Neuronal stem cell (in vitro differentiated cells): ENCODE measurements at regions not wholly inside any gene's neighbourhood (a gene's known extent, or its start where the extent isn't known, plus 50 kb on each side); places are given as distances from the start of the nearest gene placed in this dataset.
"Not testable (repeated sequence)": the region's sequence is repeated elsewhere in the genome, so short reads cannot be mapped to it uniquely, and the experiment has no call there.

Experiments
- DNase-seq: peaks from one replicate; pipeline ENCODE4 v3.0.0-alpha.2; 2013; ENCODE audit warnings: low spot score
- H2AFZ ChIP-seq: one replicate; pipeline ENCODE4 v1.6.1; 2013; ENCODE audit warnings: mild to moderate bottlenecking, low read length, inconsistent platforms
- H2AK5ac ChIP-seq: 2 replicates; pipeline ENCODE4 v1.6.1; 2013; ENCODE audit warnings: low read depth, mild to moderate bottlenecking, inconsistent platforms, low read length, moderate library complexity, mixed read lengths
- H2BK120ac ChIP-seq: 2 replicates; pipeline ENCODE4 v1.6.1; 2013; ENCODE audit warnings: low read depth, mild to moderate bottlenecking, inconsistent platforms, low read length, moderate library complexity, mixed read lengths
- H2BK12ac ChIP-seq: one replicate; pipeline ENCODE4 v1.6.1; 2013; ENCODE audit warnings: low read length, inconsistent platforms
- H2BK15ac ChIP-seq: 2 replicates; pipeline ENCODE4 v1.6.1; 2013; ENCODE audit warnings: mild to moderate bottlenecking, low read length, inconsistent platforms, mixed read lengths
- H2BK5ac ChIP-seq: one replicate; pipeline ENCODE4 v1.6.1; 2013; ENCODE audit warnings: inconsistent platforms, mild to moderate bottlenecking, low read length, moderate library complexity
- H3K14ac ChIP-seq: one replicate; pipeline ENCODE4 v1.6.1; 2013; ENCODE audit warnings: low read length, inconsistent platforms
- H3K18ac ChIP-seq: 2 replicates; pipeline ENCODE4 v1.6.1; 2013; ENCODE audit warnings: low read length, inconsistent platforms
- H3K23ac ChIP-seq: 2 replicates; pipeline ENCODE4 v1.6.1; 2013; ENCODE audit warnings: low read depth, mild to moderate bottlenecking, mixed read lengths, low read length, inconsistent platforms; ENCODE audit not compliant: poor library complexity
- H3K27ac ChIP-seq: replicated peaks from 3 replicates; pipeline ENCODE4 v1.5.1; 2013; ENCODE audit warnings: low read length, inconsistent platforms
- H3K27me3 ChIP-seq, 3 experiments: 2 replicates each; pipeline ENCODE4 v1.6.1; 2013; ENCODE audit warnings: low read length in 3 of 3, mild to moderate bottlenecking in 2 of 3, inconsistent platforms in 1 of 3, low read depth in 1 of 3, mixed read lengths in 1 of 3, moderate library complexity in 1 of 3; ENCODE audit not compliant: control insufficient read depth in 3 of 3, insufficient read depth in 3 of 3
- H3K36me3 ChIP-seq, 2 donors: replicated peaks in 1 of 2; 2 replicates each; pipeline ENCODE4 v1.6.1; 2013; ENCODE audit warnings: low read length in 2 of 2; ENCODE audit not compliant: control insufficient read depth in 2 of 2, insufficient read depth in 2 of 2
- H3K4ac ChIP-seq: 2 replicates; pipeline ENCODE4 v1.6.1; 2013; ENCODE audit warnings: inconsistent platforms, mild to moderate bottlenecking, low read length, moderate library complexity
- H3K4me1 ChIP-seq, 2 donors: 1 replicate in 1 of 2; 2 replicates in 1 of 2; pipeline ENCODE4 v1.6.1; 2013; ENCODE audit warnings: low read length in 2 of 2, low read depth in 1 of 2; ENCODE audit not compliant: control insufficient read depth in 2 of 2, insufficient read depth in 1 of 2
- H3K4me2 ChIP-seq: one replicate; pipeline ENCODE4 v1.6.1; 2013; ENCODE audit warnings: mild to moderate bottlenecking, low read length, inconsistent platforms; ENCODE audit not compliant: insufficient read depth, poor library complexity, severe bottlenecking
- H3K4me3 ChIP-seq, 2 donors: 2 replicates each; pipeline ENCODE4 v1.5.1; 2013; ENCODE audit warnings: low read length in 2 of 2, mild to moderate bottlenecking in 2 of 2, inconsistent platforms in 1 of 2, moderate library complexity in 1 of 2
- H3K79me1 ChIP-seq: one replicate; pipeline ENCODE4 v1.6.1; 2013; ENCODE audit warnings: low read depth, mild to moderate bottlenecking, inconsistent platforms, low read length, moderate library complexity
- H3K9ac ChIP-seq: one replicate; pipeline ENCODE4 v1.6.1; 2013; ENCODE audit warnings: mild to moderate bottlenecking, low read depth, low read length, inconsistent platforms; ENCODE audit not compliant: poor library complexity
- H3K9me3 ChIP-seq, 2 donors: replicated peaks in 1 of 2; 2 replicates each; pipeline versions ENCODE3 to v1.6.1; 2013; ENCODE audit warnings: low read length in 2 of 2, mild to moderate bottlenecking in 2 of 2, inconsistent platforms in 1 of 2, low read depth in 1 of 2, mixed read lengths in 1 of 2, moderate library complexity in 1 of 2; ENCODE audit not compliant: control insufficient read depth in 2 of 2, insufficient read depth in 1 of 2
- H4K8ac ChIP-seq: one replicate; pipeline ENCODE4 v1.6.1; 2013; ENCODE audit warnings: low read depth, mild to moderate bottlenecking, inconsistent platforms, low read length, moderate library complexity
- H4K91ac ChIP-seq: one replicate; pipeline ENCODE4 v1.6.1; 2013; ENCODE audit warnings: low read length, low read depth, mild to moderate bottlenecking, inconsistent platforms; ENCODE audit not compliant: poor library complexity
- WGBS, 2 donors: extraction: QIAGEN DNeasy Blood & Tissue Kit; methylation state at CpG; one replicate each; pipeline ENCODE4 v1.1.7; 2013; ENCODE audit warnings: missing lambda C conversion rate in 2 of 2, mixed read lengths in 1 of 2; ENCODE audit not compliant: insufficient read length in 2 of 2, insufficient replicate concordance in 1 of 2; ENCODE audit errors: extremely low coverage in 2 of 2; 5-methylcytosine and 5-hydroxymethylcytosine counted together

- H3K9ac ChIP-seq = no peak overlapping the region
- peak overlapping the region; percentile 84 for H2AFZ ChIP-seq
- H3K18ac ChIP-seq = peak overlapping the region; percentile 88
- H4K8ac ChIP-seq = peak overlapping the region; percentile 26
- peak overlapping the region; percentile 95 for H2BK12ac ChIP-seq
- peak overlapping the region in 1 of 2 donors; percentile 66 for H3K4me3 ChIP-seq
- no peak for DNase-seq
- no peak overlapping the region for H3K27ac ChIP-seq
- no peak overlapping the region for H2BK120ac ChIP-seq
- H3K4me1 ChIP-seq = peaks cover 17 to 28% of the 10 kb centered on the region in 2 donors
- peak overlapping the region; percentile 44 for H3K4ac ChIP-seq
- H3K23ac ChIP-seq = peak overlapping the region; percentile 74
- H2AK5ac ChIP-seq = peak overlapping the region; percentile 89
- no peak overlapping the region for H3K4me2 ChIP-seq
- 100% methylated on average over 1 of the region's 47 CpGs; no CpG with 5 or more reads in 1 of the 2 donors for WGBS, 2 donors
- H3K14ac ChIP-seq = peak overlapping the region; percentile 97
- H3K36me3 ChIP-seq = no peaks in the 10 kb centered on the region
- no peaks in the 10 kb centered on the region for H3K27me3 ChIP-seq
- no peaks in the 10 kb centered on the region for H3K79me1 ChIP-seq
- H3K9me3 ChIP-seq = peaks cover 0 to 2% of the 10 kb centered on the region in 2 donors
- H2BK5ac ChIP-seq = no peak overlapping the region
- peak overlapping the region; percentile 89 for H4K91ac ChIP-seq
- H2BK15ac ChIP-seq = peak overlapping the region; percentile 8
Observed at GRCh38 chr10:5576780-5577624, 52.2 kb downstream of the CALML3 start.

GRCh38 chr10:5580038-5580428, 55.3 kb downstream of the CALML3 start:
- not testable (repeated sequence) for H3K27ac ChIP-seq, H2AFZ ChIP-seq, H2BK15ac ChIP-seq, DNase-seq, H4K8ac ChIP-seq, H3K9me3 ChIP-seq, H3K79me1 ChIP-seq, H2BK5ac ChIP-seq, H3K36me3 ChIP-seq, H4K91ac ChIP-seq, H2BK120ac ChIP-seq, H3K4me2 ChIP-seq, H3K4ac ChIP-seq, H3K14ac ChIP-seq, H3K18ac ChIP-seq, H3K23ac ChIP-seq, H3K27me3 ChIP-seq, H3K4me3 ChIP-seq, H3K9ac ChIP-seq, H2AK5ac ChIP-seq, H2BK12ac ChIP-seq
- WGBS, 2 donors = no CpG with 5 or more reads among the region's 4 CpGs
- peaks cover 24 to 29% of the 10 kb centered on the region in 2 donors for H3K4me1 ChIP-seq

DNA sequence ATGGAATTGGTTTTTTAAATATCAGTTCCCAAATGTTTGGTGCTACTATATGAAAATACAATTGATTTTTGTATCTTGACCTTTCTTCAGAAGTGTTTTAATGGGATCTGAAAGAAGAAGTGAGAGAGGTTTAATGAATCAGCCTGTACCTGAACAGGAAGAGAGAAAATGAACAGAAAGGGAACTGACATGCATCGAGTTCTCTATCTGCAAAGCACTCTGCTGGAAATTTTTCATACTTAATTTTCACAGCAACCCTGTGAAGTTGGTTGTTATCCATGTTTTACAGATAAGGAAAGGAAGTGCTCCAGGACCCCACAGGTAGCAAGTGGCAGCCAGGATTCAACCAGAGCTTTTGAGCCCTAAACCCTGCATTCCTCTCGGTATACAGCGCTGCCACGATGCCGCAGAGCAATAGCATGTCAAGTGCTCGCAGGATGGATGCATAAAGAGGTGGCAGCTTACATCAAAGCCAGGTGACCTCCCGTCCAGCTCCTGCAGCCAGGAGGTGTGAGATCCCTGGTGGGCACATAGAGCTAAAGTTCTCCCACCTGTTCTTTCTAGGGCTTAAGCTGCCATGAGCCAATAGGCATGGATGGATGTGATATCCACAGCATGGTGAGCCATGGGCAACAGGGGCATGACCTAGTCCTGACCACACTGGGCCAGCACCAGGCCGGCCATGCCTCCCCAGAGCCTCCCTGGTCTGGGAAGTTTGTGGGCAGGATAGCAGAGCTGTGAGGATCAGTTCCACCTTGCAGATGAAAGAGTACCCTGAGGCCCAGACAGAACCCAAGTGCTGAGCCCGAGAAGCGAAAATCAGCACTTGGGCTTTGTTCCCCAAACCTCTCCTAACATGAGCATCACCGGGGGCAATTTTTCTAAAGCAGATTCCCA, 57.2 kb downstream of the CALML3 start:
- Histone ChIP-seq H3K36me3 (no peaks in the 10 kb centered on the region), H3K18ac (peak overlapping the region; percentile 91), H4K91ac (peak overlapping the region; percentile 31), H3K9ac (no peak overlapping the region), H4K8ac (no peak overlapping the region), H3K23ac (no peak overlapping the region), H3K4me2 (no peak overlapping the region), H2AK5ac (peak overlapping the region; percentile 93), H2BK120ac (no peak overlapping the region), H2BK15ac (peak overlapping the region; percentile 1), H2AFZ (no peak overlapping the region), H3K79me1 (no peaks in the 10 kb centered on the region), H3K9me3 (peaks cover 0 to 4% of the 10 kb centered on the region in 2 donors), H3K27me3 (no peaks in the 10 kb centered on the region), H3K27ac (no peak overlapping the region), H2BK12ac (peak overlapping the region; percentile 63), H3K4ac (no peak overlapping the region), H3K14ac (no peak overlapping the region), H2BK5ac (no peak overlapping the region), H3K4me1 (peaks cover 22 to 26% of the 10 kb centered on the region in 2 donors), H3K4me3 (peak overlapping the region in 1 of 2 donors; percentile 33)
- WGBS, 2 donors = no CpG with 5 or more reads among the region's 11 CpGs
- DNase-seq = no peak

DNA sequence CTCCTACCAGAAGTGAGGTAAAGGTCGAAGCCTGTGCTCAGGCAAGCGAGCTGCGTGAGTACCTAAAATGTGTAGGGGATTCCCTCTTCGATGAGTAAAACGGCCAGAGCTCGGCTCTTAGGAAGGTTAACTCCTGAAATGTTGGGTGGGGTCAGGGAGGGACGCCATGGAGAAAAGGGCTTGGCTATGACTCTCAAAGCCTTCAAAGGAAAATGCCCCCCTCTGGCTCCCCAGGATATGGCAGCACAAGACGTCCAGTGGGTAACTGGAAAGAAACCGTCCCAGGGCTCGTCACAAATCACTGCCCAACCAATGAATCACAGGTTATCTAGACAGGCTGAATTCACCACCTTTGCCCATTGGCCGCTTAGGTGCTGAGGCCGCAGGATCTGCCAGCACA, 58.0 kb downstream of the CALML3 start:
- Histone ChIP-seq H3K27me3 (no peaks in the 10 kb centered on the region), H3K9ac (no peak overlapping the region), H2BK15ac (no peak overlapping the region), H3K18ac (peak overlapping the region; percentile 62), H3K4me1 (peaks cover 29 to 34% of the 10 kb centered on the region in 2 donors), H2BK120ac (no peak overlapping the region), H3K23ac (no peak overlapping the region), H3K36me3 (no peaks in the 10 kb centered on the region), H3K79me1 (no peaks in the 10 kb centered on the region), H3K4me3 (no peak overlapping the region), H3K4me2 (no peak overlapping the region), H2AK5ac (no peak overlapping the region), H2BK5ac (peak overlapping the region; percentile 27), H3K14ac (no peak overlapping the region), H2AFZ (no peak overlapping the region), H3K9me3 (peaks cover 0 to 4% of the 10 kb centered on the region in 2 donors), H4K91ac (no peak overlapping the region), H3K4ac (no peak overlapping the region), H3K27ac (peak overlapping the region; percentile 93), H4K8ac (no peak overlapping the region), H2BK12ac (no peak overlapping the region)
- no peak for DNase-seq
- no CpG with 5 or more reads among the region's 12 CpGs for WGBS, 2 donors
